H7 (cell line): ENCODE measurements at regions not wholly inside any gene's neighbourhood (a gene's known extent, or its start where the extent isn't known, plus 50 kb on each side); places are given as distances from the start of the nearest gene placed in this dataset.

Experiments used
- DNase-seq: peaks from one replicate; pipeline ENCODE4 v3.0.0; 2012
- H3K27me3 ChIP-seq: 2 replicates; pipeline ENCODE4 v1.6.0; 2011; ENCODE audit warnings: mild to moderate bottlenecking, low read length; ENCODE audit not compliant: control insufficient read depth, insufficient read depth
- H3K36me3 ChIP-seq: replicated peaks from 2 replicates; pipeline ENCODE4 v1.5.1; 2011; ENCODE audit warnings: low read length; ENCODE audit not compliant: control insufficient read depth, insufficient read depth
- H3K4me3 ChIP-seq: 2 replicates; pipeline ENCODE4 v1.5.1; 2011; ENCODE audit warnings: low read depth, mild to moderate bottlenecking, control low read depth, low read length, moderate library complexity; ENCODE audit not compliant: insufficient read depth

DNA sequence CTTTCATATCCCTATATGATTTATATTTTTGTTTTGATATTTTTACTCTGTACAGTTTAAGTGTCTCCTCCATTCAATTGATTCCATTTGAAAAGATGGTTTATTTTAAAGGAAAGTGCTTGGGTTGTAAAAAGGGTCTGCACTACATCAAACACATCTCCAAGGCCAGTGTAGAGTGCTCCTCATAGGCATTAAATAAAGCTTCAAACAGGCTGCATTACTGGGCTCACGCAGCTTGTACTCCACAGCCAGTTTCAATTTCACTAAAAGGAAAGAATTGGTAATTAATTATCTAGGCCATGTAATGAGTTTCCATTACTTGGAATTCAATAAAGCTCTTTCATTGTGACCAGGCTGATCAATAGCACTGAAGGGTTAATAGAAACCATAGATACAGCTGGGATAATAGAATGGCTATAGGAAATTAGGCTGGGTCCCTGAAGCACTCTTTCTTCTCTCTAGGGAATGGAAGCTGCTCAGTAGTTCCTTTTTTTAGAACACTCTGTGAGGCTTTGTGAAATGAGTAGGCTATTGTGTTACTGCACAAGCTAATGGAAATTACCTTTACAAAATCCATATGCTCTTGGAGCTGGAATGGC is 442.2 kb downstream of the RNF144B start:
- no peak overlapping the region for H3K4me3 ChIP-seq
- DNase-seq = no peak
- H3K27me3 ChIP-seq = no peaks in the 10 kb centered on the region
- H3K36me3 ChIP-seq = no peaks in the 10 kb centered on the region

DNA sequence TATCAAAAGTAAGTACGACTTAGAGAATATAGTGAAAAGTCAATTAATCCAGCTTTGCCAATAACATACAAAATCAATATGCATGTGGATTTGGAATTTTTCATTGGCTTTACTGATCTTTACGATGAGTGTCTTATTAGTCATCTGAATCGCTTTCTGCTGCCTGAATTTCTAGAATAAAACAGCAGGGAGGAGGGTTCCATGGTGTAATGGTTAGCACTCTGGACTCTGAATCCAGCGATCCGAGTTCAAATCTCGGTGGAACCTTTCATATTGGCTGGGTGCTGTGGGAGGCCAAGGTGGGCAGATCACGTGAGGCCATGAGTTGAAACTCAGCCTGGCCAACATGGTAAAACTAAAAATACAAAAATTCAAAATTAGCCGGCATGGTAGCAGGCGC is 448.8 kb downstream of the RNF144B start:
- DNase-seq = no peak
- Histone ChIP-seq H3K4me3 (no peak overlapping the region), H3K36me3 (no peaks in the 10 kb centered on the region), H3K27me3 (no peaks in the 10 kb centered on the region)

DNA sequence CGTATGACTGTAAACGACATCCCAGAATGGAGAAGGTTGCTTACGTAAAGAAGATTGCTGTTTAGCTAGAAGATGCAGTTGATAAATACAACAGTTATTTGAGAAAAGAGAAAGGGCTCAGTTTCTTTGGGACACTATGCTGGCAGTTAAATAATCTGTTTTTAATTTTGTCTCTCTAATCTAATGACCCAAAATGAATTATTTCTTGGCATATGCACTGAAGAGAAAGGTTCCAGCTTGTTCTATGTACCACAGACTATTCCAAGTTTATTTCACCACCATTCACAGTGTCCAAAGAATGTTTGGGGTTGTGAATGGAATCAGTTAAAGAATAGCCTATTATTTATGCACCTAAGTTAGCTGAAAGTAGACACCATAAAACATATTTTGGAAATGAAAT is 449.9 kb downstream of the RNF144B start:
- no peak overlapping the region for H3K4me3 ChIP-seq
- H3K27me3 ChIP-seq = no peaks in the 10 kb centered on the region
- DNase-seq = no peak
- no peaks in the 10 kb centered on the region for H3K36me3 ChIP-seq

DNA sequence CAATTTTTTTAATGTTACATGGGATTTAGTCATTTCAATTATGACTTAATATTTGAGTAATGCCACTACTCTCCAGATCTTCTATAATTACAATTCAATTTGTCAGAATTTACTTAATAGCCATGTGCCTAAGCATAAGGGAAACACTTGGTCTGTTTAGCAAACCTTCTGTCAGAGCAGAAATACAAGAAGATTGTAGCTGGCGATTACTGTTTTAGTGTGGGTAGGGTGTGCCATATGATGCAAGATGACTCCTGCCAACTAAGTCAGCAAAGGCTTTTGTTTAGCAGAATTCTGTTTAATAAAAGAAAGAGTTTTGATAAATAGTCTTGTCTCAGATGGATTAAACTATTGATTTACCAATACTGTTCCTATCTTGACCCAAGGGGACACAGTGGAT is 455.4 kb downstream of the RNF144B start:
- H3K4me3 ChIP-seq = no peak overlapping the region
- no peaks in the 10 kb centered on the region for H3K36me3 ChIP-seq
- no peaks in the 10 kb centered on the region for H3K27me3 ChIP-seq
- no peak for DNase-seq

DNA sequence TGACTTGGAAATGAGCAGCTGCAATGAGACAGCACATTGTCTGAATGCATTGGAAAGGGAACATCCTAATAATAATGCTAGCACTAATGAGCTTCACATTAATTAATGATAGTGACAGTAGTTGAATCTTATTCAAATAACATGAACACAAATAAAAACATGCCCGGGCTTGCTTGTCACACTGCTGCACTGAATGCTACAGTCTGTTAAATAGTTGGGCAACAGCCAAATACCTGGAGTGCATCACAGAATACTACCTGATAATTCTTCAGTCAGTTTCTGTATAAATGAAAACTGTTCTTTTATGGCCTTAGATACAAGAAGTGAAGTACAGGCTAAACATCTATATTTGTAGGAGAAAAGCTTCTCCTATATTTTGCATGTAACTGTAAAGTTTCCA is 458.7 kb downstream of the RNF144B start:
- no peaks in the 10 kb centered on the region for H3K27me3 ChIP-seq
- H3K4me3 ChIP-seq = no peak overlapping the region
- no peak for DNase-seq
- H3K36me3 ChIP-seq = no peaks in the 10 kb centered on the region

DNA sequence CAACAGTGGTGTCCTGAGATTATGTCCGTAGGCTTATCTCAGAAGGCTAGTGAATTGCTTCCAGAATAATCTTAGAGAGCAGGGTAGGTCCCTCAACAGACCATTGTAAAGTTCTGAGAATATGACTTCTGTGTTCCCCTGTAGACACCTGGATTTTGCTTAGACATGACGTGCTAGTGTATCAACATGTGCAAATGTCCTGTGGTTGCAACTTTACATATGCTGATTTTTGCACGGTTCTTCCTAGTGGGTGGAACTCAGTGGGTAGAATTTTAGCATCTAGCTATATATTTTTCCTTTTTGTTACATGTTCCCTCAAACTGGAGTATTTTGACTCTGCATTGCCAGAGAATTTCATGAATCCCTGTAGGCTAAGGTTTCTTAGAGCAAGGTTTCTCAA is 459.2 kb downstream of the RNF144B start:
- Histone ChIP-seq H3K36me3 (no peaks in the 10 kb centered on the region), H3K4me3 (no peak overlapping the region), H3K27me3 (no peaks in the 10 kb centered on the region)
- no peak for DNase-seq

DNA sequence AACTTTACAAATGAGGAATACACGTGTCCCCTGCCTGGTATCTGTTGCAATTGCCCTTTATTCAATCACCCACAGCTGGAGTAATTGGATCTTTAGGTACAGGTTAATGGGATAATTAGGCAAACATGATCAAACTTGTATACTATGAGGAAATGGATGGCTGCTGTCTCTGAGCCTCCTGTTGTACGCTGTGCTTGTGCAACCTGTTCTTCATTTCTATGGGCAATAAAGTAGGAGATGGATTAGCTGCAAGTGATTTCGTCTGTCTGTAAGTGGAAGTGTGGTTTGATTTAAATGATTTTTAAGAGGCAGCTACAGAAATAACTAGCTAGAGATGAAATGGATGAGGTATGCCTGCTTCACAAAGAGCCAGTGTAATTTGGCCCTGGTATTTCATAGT is 474.1 kb downstream of the RNF144B start:
- H3K27me3 ChIP-seq = no peaks in the 10 kb centered on the region
- DNase-seq = no peak
- no peak overlapping the region for H3K4me3 ChIP-seq
- H3K36me3 ChIP-seq = no peaks in the 10 kb centered on the region

DNA sequence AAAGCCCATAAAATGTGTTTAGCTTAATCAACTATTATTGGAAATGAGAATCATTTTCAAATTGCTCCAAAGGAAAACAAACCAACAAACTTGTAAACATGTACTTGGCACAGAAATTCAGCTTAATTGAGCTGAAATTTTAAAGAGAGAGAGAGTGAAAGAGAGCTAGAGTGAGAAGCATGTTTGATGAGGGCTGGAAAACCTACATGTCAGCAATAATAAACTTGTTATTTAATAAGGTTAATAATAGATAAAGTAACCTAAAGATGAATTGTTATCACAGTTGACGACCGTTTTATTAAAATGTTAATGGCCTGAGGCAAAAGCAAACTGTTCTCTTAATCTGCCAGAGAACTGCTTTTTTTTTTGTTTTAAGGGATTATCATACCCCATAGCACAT is 496.1 kb downstream of the RNF144B start:
- no peak for DNase-seq
- no peaks in the 10 kb centered on the region for H3K27me3 ChIP-seq
- H3K4me3 ChIP-seq = no peak overlapping the region
- H3K36me3 ChIP-seq = no peaks in the 10 kb centered on the region

DNA sequence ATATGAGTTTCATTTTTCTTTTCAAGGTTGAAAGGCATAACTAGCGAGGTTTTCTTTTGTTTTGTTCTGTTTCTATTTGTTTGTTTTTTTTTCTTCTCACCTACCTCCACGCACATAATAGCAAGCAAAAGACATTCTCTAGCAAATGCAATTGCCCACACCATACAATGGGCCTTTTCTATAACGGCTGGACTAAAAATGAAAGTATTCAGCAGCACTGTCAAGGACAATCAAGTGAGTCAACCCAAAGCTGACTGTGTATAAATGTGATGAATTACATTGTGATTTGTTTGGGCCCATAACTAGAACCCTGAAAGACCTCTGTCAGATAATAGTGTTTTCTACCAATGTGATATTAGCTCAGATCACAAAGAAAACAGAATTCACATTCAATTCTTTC is 496.7 kb downstream of the RNF144B start:
- Histone ChIP-seq H3K36me3 (no peaks in the 10 kb centered on the region), H3K4me3 (no peak overlapping the region), H3K27me3 (no peaks in the 10 kb centered on the region)
- DNase-seq = no peak

DNA sequence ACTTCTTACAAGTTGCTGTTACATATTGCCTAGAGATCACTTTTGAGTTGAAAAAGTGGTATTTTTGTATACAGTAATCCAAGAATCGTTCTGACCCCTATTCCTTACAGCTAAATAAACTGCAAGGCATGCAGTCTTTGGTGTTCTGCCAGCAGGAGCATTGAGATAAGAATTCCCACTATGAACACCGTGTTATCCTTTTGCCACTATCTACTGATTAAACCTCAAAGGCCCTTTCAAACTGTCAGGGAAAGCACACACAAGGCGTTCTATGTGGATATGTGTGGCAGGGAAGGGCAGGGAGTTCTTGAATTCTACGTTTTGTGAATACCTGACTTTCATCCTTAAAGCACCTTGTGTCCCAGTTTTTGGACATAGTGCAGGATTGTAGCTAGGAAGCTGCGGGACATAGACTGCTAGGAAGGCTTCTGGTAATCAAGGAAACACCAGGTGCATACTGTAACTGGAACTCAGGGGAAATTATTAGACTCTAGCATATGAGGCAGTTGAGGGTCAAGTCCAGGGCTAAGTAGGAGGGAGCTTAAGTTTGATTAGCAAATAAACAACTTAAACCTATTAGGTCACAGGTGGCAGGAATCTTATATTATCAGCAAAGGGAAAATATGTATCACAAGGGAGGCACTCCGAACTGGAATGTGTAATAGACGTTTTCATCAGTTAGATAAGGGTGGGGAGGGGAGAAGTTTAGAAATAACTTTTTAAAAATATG is 506.6 kb downstream of the RNF144B start:
- no peak for DNase-seq
- H3K36me3 ChIP-seq = no peaks in the 10 kb centered on the region
- no peak overlapping the region for H3K4me3 ChIP-seq
- H3K27me3 ChIP-seq = no peaks in the 10 kb centered on the region

DNA sequence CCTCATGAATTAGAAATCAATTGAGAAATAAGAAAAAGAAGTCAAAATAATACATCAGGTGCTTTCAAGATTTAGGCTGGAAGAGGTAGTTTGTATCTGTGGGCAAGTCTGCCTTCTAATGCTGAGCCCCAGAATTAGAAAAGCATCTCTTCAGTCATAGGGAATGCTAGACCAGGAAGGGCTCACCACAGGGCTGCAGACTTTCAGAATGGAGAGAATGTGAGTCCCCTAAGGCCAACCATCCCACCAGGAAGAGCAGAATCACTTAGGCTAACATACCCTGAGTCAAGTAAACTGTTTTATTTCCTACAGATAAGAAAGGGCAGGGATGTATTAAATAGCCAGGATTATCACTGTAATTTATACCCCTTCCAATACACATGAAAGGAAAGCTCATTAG is 510.2 kb downstream of the RNF144B start:
- Histone ChIP-seq H3K4me3 (no peak overlapping the region), H3K27me3 (no peaks in the 10 kb centered on the region), H3K36me3 (no peaks in the 10 kb centered on the region)
- DNase-seq = no peak

DNA sequence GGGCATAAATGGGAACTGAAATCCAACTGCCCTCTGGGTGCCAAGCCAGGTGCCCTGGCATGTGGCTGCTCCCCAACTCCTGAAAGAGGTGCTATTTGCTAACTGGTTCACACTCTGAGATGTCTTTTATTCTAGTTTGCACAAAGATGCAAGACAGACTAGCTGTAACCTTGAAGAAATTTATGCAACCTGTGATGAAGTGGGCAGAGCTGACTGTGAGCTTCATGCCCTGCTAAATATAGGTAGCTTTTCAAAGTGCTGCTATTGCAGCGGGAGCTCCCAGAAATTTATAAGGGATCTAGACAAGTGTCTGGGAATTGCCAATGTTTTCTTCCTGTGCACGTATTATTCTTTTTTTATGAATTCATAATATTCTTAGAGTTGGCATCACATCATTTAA is 517.5 kb downstream of the RNF144B start:
- no peaks in the 10 kb centered on the region for H3K36me3 ChIP-seq
- DNase-seq = no peak
- H3K4me3 ChIP-seq = no peak overlapping the region
- H3K27me3 ChIP-seq = no peaks in the 10 kb centered on the region

DNA sequence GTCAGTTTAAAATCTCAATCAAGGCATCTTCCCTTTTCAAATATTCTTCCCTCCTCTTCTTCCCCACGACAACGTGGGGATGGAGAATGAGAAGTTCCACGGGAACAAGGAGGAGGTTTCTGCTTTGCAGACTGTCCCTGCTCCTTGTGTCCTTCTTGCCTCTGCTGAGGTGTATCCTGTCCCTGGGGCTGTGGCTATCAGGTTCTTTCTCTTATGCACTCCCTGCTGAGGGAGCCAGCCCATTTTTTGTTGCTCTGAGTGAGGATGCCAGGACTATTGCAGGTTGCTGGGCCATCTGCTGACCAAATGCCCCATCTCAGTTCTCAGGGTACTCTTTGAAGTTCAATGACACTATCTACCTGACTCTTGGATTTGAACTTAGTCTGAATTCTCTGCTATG is 533.6 kb downstream of the RNF144B start:
- no peak for DNase-seq
- no peak overlapping the region for H3K4me3 ChIP-seq
- no peaks in the 10 kb centered on the region for H3K36me3 ChIP-seq
- H3K27me3 ChIP-seq = no peaks in the 10 kb centered on the region

DNA sequence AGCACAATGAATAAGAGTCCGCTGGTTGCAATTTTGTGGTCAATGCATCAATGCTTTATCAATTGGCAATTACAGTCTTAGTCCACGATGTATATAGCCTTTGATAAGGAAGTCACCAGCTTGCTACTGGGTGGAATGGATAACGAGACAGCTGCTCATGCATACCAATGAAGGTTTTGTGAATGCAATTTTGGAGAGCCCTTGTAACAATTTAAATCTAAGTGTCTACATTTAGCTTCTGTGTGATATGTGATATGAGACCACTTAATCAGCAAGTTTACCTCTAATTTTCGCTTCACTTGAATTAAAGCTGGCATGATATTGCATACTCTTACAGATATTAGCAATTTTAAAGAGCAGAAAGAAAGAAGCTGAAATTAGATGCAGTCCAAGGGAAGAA is 543.9 kb downstream of the RNF144B start:
- no peaks in the 10 kb centered on the region for H3K27me3 ChIP-seq
- H3K4me3 ChIP-seq = no peak overlapping the region
- no peak for DNase-seq
- H3K36me3 ChIP-seq = no peaks in the 10 kb centered on the region

DNA sequence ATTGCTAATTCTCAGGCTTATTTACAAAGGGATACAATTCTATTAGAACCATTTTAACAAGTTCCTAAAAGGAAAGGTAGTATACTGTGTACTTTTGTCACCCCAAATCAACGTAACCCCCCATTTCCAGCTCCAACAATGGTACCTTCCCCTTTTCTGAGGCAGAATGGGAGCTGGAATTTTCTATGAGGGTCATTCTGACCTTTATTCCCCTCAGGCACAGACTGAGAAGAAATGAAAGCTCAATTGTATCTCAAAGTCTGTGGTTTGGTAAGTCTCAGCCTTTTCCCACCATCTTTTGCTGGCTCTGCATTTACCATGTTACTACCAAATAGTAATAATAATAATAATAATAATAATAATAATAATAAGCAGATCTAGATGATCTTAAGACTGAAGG is 571.0 kb downstream of the RNF144B start:
- no peak overlapping the region for H3K4me3 ChIP-seq
- no peak for DNase-seq
- no peaks in the 10 kb centered on the region for H3K36me3 ChIP-seq
- no peaks in the 10 kb centered on the region for H3K27me3 ChIP-seq

DNA sequence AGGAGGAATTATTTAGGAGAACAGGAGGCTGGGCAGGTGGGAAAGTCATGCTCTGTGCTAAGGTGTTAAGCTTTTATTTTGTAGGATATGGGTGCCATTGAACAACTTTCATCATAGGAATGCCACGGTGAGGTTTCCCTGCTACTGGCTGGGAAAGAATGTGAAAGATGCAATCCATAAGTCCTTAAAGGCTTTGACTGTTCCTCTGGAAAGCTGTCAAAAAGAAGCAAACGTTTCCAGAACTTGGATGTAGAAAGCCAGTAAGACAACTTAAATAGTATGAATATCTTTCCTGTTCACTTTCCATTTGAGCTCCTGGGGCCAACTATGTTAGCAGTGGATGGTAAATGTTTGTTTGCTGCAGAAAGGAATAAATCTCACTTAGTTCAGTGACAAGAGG is 574.4 kb downstream of the RNF144B start:
- H3K4me3 ChIP-seq = no peak overlapping the region
- no peak for DNase-seq
- H3K36me3 ChIP-seq = no peaks in the 10 kb centered on the region
- no peaks in the 10 kb centered on the region for H3K27me3 ChIP-seq
